HL-60 (cell line): ENCODE measurements at regions not wholly inside any gene's neighbourhood (a gene's known extent, or its start where the extent isn't known, plus 50 kb on each side); places are given as distances from the start of the nearest gene placed in this dataset.

Source experiments
- CTCF ChIP-seq: IDR thresholded peaks from one replicate; pipeline ENCODE4 v1.5.1; 2011; ENCODE audit warnings: low read length, control low read depth, inconsistent platforms; ENCODE audit not compliant: insufficient read depth
- GABPA ChIP-seq: IDR thresholded peaks from 2 replicates; pipeline ENCODE4 v1.6.1; 2012; ENCODE audit warnings: low read depth
- POLR2AphosphoS5 ChIP-seq: IDR thresholded peaks from 2 replicates; pipeline ENCODE4 v1.6.1; 2012; ENCODE audit warnings: low read depth
- REST ChIP-seq: IDR thresholded peaks from 2 replicates; pipeline ENCODE4 v1.6.1; 2012; ENCODE audit warnings: low read depth; ENCODE audit not compliant: insufficient replicate concordance

- no peak for TF ChIP-seq CTCF
- TF ChIP-seq REST: no peak
- no peak for TF ChIP-seq POLR2AphosphoS5
- TF ChIP-seq GABPA: no peak
Observed at GRCh38 chr11:119886667-119887230, 157.7 kb upstream of the NECTIN1 start.
